ENCODE measurements at regions not wholly inside any gene's neighbourhood (a gene's known extent, or its start where the extent isn't known, plus 50 kb on each side); places are given as distances from the start of the nearest gene placed in this dataset.

- Histone ChIP-seq H2AFZ (ENCODE audit: insufficient read depth, low read depth, low read length, poor library complexity, severe bottlenecking) (no peak overlapping the region), H3K27ac (ENCODE audit: low read length in 2 of 2) (no peak overlapping the region), H3K4me2 (replicated peaks; ENCODE audit: low read depth, low read length, poor library complexity, severe bottlenecking) (no peak overlapping the region), H3K79me2 (ENCODE audit: control insufficient read depth, insufficient read depth, low read length) (no peaks in the 10 kb centered on the region), H3K4me1 (ENCODE audit: control insufficient read depth in 2 of 2, insufficient read depth in 2 of 2, low read length in 2 of 2) (no peaks in the 10 kb centered on the region), H4K20me1 (ENCODE audit: control insufficient read depth, insufficient read depth, low read length, poor library complexity, severe bottlenecking) (no peaks in the 10 kb centered on the region), H3K4me3 (ENCODE audit: control extremely low read depth in 1 of 5, extremely low read depth in 1 of 5, insufficient read depth in 1 of 5, low read depth in 2 of 5, low read length in 4 of 5) (no peak overlapping the region), H3K9me3 (ENCODE audit: control extremely low read depth in 1 of 3, control insufficient read depth in 2 of 3, insufficient read depth in 1 of 3, low read length in 2 of 3) (peaks cover 0 to 11% (median 0%) of the 10 kb centered on the region in 3 donors), H3K36me3 (replicated peaks in 1 of 2; ENCODE audit: control extremely low read depth in 1 of 2, control insufficient read depth in 1 of 2, extremely low read depth in 1 of 2, insufficient read depth in 2 of 2, low read length in 1 of 2) (no peaks in the 10 kb centered on the region), H3K27me3 (replicated peaks in 1 of 4; ENCODE audit: control extremely low read depth in 1 of 4, control insufficient read depth in 3 of 4, insufficient read depth in 4 of 4, low read length in 3 of 4) (no peaks in the 10 kb centered on the region), H3K9ac (ENCODE audit: low read length) (no peak overlapping the region)
- peaks cover 7% of the 10 kb centered on the region for H3K27me3 Mint-ChIP-seq
- H3K4me3 Mint-ChIP-seq: no peak overlapping the region
- no peaks in the 10 kb centered on the region for H3K9me3 Mint-ChIP-seq (ENCODE audit: insufficient read depth)
- ChIA-PET CTCF (no interaction called here), POLR2A (no interaction called here)
- intact Hi-C loops (cut with micrococcal nuclease): no loop called here
- no peak overlapping the region for H3K27ac Mint-ChIP-seq
- WGBS (ENCODE audit: insufficient coverage): 94% methylated on average over 6 of the region's 13 CpGs
- TF ChIP-seq, protein P1, sequence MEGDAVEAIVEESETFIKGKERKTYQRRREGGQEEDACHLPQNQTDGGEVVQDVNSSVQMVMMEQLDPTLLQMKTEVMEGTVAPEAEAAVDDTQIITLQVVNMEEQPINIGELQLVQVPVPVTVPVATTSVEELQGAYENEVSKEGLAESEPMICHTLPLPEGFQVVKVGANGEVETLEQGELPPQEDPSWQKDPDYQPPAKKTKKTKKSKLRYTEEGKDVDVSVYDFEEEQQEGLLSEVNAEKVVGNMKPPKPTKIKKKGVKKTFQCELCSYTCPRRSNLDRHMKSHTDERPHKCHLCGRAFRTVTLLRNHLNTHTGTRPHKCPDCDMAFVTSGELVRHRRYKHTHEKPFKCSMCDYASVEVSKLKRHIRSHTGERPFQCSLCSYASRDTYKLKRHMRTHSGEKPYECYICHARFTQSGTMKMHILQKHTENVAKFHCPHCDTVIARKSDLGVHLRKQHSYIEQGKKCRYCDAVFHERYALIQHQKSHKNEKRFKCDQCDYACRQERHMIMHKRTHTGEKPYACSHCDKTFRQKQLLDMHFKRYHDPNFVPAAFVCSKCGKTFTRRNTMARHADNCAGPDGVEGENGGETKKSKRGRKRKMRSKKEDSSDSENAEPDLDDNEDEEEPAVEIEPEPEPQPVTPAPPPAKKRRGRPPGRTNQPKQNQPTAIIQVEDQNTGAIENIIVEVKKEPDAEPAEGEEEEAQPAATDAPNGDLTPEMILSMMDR (IDR thresholded peaks at IDR 0.05): no peak
- TF ChIP-seq EZH2 (IDR thresholded peaks at IDR 0.05; ENCODE audit: borderline replicate concordance, insufficient read depth, low read depth, low read length, poor library complexity, severe bottlenecking): no peak
- H3K4me1 Mint-ChIP-seq: no peaks in the 10 kb centered on the region
- DNase-seq: no peak
- ATAC-seq (ENCODE audit: low read depth): no peak
Observed at GRCh38 chr2:2694746-2695145, 363.7 kb upstream of the MYT1L start.

DNA sequence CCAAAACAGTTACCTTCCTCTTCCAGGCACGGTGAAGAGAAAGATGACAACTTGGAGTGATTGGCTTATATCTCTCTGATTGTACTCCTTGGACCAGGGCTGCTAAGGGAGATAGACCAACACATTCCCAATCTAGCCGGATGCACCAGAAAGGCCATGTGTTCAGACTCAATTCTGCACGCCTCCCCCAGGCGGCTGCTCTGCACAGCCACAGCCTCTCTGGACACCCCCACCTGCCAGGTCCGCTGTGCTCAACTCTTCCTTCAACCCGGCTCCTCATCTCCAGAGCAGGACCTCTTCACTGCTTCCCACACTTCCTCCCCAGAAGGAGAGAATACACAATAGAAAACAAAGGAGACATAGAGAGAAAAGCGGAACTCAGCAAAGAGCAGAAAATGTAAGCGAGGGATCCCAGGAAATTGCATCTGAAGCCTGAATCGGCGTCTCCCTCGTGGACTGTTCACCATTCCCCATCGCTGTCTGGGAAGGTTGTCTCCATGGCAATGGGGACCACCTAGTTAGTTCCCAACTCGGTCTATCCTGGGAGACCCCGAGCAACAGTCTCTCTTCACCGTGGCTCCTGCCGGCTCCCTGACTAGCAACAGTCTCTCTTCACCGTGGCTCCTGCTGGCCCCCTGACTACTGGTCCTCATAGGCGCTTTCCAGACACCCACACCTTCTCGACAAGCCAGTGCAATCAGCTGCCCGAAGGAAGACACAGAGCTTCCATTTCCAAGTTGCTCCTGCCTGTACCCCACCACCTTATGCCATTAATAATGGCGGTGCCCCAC, 361.7 kb upstream of the MYT1L start:
- H3K4me1 Mint-ChIP-seq: no peaks in the 10 kb centered on the region
- no peaks in the 10 kb centered on the region for H3K27me3 ChIP-seq (replicated peaks in 1 of 4; ENCODE audit: control extremely low read depth in 1 of 4, control insufficient read depth in 3 of 4, insufficient read depth in 4 of 4, low read length in 3 of 4)
- DNase-seq (no peak), ATAC-seq (ENCODE audit: low read depth) (no peak)
- no peak overlapping the region for H3K4me2 ChIP-seq (replicated peaks; ENCODE audit: low read depth, low read length, poor library complexity, severe bottlenecking)
- intact Hi-C loops (cut with micrococcal nuclease): no loop called here
- H2AFZ ChIP-seq (ENCODE audit: insufficient read depth, low read depth, low read length, poor library complexity, severe bottlenecking): no peak overlapping the region
- ChIA-PET CTCF (no interaction called here), POLR2A (no interaction called here)
- no peak overlapping the region for H3K27ac ChIP-seq (ENCODE audit: low read length in 2 of 2)
- no peaks in the 10 kb centered on the region for H4K20me1 ChIP-seq (ENCODE audit: control insufficient read depth, insufficient read depth, low read length, poor library complexity, severe bottlenecking)
- H3K4me3 ChIP-seq (ENCODE audit: control extremely low read depth in 1 of 5, extremely low read depth in 1 of 5, insufficient read depth in 1 of 5, low read depth in 2 of 5, low read length in 4 of 5): no peak overlapping the region
- H3K79me2 ChIP-seq (ENCODE audit: control insufficient read depth, insufficient read depth, low read length): no peaks in the 10 kb centered on the region
- no peaks in the 10 kb centered on the region for H3K36me3 ChIP-seq (replicated peaks in 1 of 2; ENCODE audit: control extremely low read depth in 1 of 2, control insufficient read depth in 1 of 2, extremely low read depth in 1 of 2, insufficient read depth in 2 of 2, low read length in 1 of 2)
- peaks cover 0 to 11% (median 0%) of the 10 kb centered on the region in 3 donors for H3K9me3 ChIP-seq (ENCODE audit: control extremely low read depth in 1 of 3, control insufficient read depth in 2 of 3, insufficient read depth in 1 of 3, low read length in 2 of 3)
- H3K27me3 Mint-ChIP-seq: peaks cover 7% of the 10 kb centered on the region
- H3K9ac ChIP-seq (ENCODE audit: low read length): no peak overlapping the region
- no peak for TF ChIP-seq EZH2 (IDR thresholded peaks at IDR 0.05; ENCODE audit: borderline replicate concordance, insufficient read depth, low read depth, low read length, poor library complexity, severe bottlenecking)
- TF ChIP-seq, protein P1 (IDR thresholded peaks at IDR 0.05): no peak
- no peaks in the 10 kb centered on the region for H3K4me1 ChIP-seq (ENCODE audit: control insufficient read depth in 2 of 2, insufficient read depth in 2 of 2, low read length in 2 of 2)
- H3K27ac Mint-ChIP-seq: no peak overlapping the region
- 92% methylated on average over 20 of the region's 21 CpGs for WGBS (ENCODE audit: insufficient coverage)
- no peak overlapping the region for H3K4me3 Mint-ChIP-seq
- no peaks in the 10 kb centered on the region for H3K9me3 Mint-ChIP-seq (ENCODE audit: insufficient read depth)
